ENCODE measurements at regions not wholly inside any gene's neighbourhood (a gene's known extent, or its start where the extent isn't known, plus 50 kb on each side); places are given as distances from the start of the nearest gene placed in this dataset.

DNA sequence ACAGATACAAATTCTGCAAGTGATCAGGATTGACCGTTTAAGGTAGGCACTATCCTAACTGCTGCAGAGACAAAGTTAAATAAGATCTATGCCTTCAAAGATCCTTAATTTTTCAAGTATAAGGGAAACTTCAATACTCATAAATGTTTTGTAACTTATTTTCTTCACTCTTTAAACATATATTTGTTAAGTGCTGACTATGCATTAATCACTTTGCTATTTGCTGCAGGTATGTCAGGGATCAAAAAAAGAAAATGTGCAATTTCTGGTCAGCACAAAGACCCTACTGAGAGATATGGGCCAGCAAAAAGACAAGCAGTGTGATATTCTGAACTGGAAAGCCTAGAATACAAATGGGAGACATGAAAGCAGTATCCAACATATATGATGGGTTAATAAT is 756.1 kb upstream of the PCDH9 start:
- no peak for DNase-seq (ENCODE audit: low spot score)
- TF ChIP-seq, protein P1, sequence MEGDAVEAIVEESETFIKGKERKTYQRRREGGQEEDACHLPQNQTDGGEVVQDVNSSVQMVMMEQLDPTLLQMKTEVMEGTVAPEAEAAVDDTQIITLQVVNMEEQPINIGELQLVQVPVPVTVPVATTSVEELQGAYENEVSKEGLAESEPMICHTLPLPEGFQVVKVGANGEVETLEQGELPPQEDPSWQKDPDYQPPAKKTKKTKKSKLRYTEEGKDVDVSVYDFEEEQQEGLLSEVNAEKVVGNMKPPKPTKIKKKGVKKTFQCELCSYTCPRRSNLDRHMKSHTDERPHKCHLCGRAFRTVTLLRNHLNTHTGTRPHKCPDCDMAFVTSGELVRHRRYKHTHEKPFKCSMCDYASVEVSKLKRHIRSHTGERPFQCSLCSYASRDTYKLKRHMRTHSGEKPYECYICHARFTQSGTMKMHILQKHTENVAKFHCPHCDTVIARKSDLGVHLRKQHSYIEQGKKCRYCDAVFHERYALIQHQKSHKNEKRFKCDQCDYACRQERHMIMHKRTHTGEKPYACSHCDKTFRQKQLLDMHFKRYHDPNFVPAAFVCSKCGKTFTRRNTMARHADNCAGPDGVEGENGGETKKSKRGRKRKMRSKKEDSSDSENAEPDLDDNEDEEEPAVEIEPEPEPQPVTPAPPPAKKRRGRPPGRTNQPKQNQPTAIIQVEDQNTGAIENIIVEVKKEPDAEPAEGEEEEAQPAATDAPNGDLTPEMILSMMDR (IDR thresholded peaks at IDR 0.05; ENCODE audit: extremely low read depth, insufficient read depth, missing control alignments): no peak
- in situ Hi-C loops (cut with MboI; ENCODE audit: low pct_unique_long_range_greater_than_20kb, low sequenced_read_pairs, unreplicated experiment): no loop called here

DNA sequence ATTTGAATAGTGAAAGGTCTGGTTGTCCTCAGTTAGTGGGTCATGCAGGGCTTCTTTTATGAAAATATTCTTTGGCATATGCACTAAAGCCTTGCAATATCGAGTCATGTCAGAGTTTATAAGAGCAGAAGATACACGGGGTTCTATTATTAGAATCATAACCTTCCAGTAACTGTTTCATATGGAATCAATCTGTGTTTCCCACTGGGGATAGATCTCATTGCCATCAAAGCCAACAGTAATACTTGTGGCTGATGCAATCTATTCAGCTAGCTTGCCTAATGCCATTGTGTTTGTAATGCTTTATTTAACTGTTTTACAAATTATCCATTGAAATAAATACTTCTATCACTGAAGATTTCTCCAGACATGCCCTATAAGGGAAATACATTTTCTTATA is 746.9 kb upstream of the PCDH9 start:
- in situ Hi-C loops (cut with MboI; ENCODE audit: low pct_unique_long_range_greater_than_20kb, low sequenced_read_pairs, unreplicated experiment): no loop called here
- TF ChIP-seq, protein P1 (IDR thresholded peaks at IDR 0.05; ENCODE audit: extremely low read depth, insufficient read depth, missing control alignments): no peak
- no peak for DNase-seq (ENCODE audit: low spot score)

GRCh38 chr13:67971291-67971690 is 741.2 kb upstream of the PCDH9 start:
- DNase-seq (ENCODE audit: low spot score): no peak
- TF ChIP-seq, protein P1 (IDR thresholded peaks at IDR 0.05; ENCODE audit: extremely low read depth, insufficient read depth, missing control alignments): no peak
- in situ Hi-C loops (cut with MboI; ENCODE audit: low pct_unique_long_range_greater_than_20kb, low sequenced_read_pairs, unreplicated experiment): no loop called here

DNA sequence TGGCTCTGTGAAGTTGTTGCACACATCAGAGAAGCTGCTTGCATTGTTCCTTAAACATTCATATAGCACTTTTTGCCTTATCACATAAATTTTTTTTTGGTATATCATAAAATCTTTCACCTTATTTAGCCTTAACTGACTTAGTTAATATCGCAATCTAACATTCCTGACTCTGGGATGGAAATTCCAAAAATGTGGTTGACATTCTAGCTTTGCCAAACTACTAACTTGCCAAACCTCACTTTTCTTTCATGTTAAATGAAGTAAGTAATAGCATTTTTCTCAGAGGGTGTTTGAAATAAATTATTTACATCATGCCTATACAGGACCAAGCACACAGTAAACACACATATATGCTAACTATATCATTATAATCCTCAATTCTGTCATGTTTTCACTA is 736.9 kb upstream of the PCDH9 start:
- TF ChIP-seq, protein P1 (IDR thresholded peaks at IDR 0.05; ENCODE audit: extremely low read depth, insufficient read depth, missing control alignments): no peak
- in situ Hi-C loops (cut with MboI; ENCODE audit: low pct_unique_long_range_greater_than_20kb, low sequenced_read_pairs, unreplicated experiment): no loop called here
- no peak for DNase-seq (ENCODE audit: low spot score)

DNA sequence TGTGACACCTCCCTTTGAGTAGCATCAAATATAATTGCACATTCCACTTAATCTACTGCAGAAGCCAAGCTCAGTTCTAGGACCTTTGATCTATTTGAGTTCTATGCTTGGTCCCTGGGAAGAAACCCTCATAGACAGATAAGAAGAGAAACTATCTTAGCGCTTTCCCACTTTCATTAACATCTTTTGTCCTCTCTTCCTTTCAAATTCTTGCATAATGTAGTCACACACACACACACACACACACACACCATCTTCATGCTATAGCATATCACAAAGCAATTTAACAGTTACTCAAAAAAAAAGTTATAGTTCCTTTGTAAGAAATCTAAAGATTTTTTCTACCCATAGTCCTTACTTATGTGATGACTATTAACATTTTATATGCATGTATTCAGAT is 735.9 kb upstream of the PCDH9 start:
- TF ChIP-seq, protein P1 (IDR thresholded peaks at IDR 0.05; ENCODE audit: extremely low read depth, insufficient read depth, missing control alignments): no peak
- in situ Hi-C loops (cut with MboI; ENCODE audit: low pct_unique_long_range_greater_than_20kb, low sequenced_read_pairs, unreplicated experiment): no loop called here
- DNase-seq (ENCODE audit: low spot score): no peak

DNA sequence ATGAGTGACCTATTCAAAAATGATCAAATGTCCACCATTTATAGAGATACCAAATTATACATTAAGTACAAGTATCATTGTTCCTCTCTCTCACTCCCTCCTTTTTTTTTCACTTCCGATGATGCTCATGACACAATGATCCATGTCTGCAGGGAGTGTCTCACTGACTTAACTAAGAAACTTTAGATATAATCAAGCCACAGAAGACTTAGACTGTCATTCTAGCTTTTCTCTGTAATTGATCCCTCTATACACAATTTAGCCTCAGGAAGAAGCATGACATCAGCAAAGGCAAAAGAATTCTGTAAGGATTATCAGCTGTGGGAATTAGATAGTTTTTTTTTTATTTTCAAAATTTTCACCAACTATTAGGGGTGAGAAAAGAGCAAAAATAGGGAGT is 734.9 kb upstream of the PCDH9 start:
- TF ChIP-seq, protein P1 (IDR thresholded peaks at IDR 0.05; ENCODE audit: extremely low read depth, insufficient read depth, missing control alignments): no peak
- in situ Hi-C loops (cut with MboI; ENCODE audit: low pct_unique_long_range_greater_than_20kb, low sequenced_read_pairs, unreplicated experiment): no loop called here
- no peak for DNase-seq (ENCODE audit: low spot score)

- TF ChIP-seq, protein P1 (IDR thresholded peaks at IDR 0.05; ENCODE audit: extremely low read depth, insufficient read depth, missing control alignments): no peak
- DNase-seq (ENCODE audit: low spot score): no peak
- in situ Hi-C loops (cut with MboI; ENCODE audit: low pct_unique_long_range_greater_than_20kb, low sequenced_read_pairs, unreplicated experiment): no loop called here
Observed at GRCh38 chr13:67964091-67964490, 734.0 kb upstream of the PCDH9 start.

Measured in GM13977 (cell line).